PFSK-1 (cell line): ENCODE measurements at regions not wholly inside any gene's neighbourhood (a gene's known extent, or its start where the extent isn't known, plus 50 kb on each side); places are given as distances from the start of the nearest gene placed in this dataset.

ENCODE experiments used
- FOXP2 ChIP-seq: optimal IDR thresholded peaks from 2 replicates; pipeline ENCODE3; 2011; ENCODE audit warnings: borderline replicate concordance, control low read depth, inconsistent platforms; ENCODE audit not compliant: insufficient read depth; ENCODE audit errors: extremely low read length, extremely low read depth
- POLR2AphosphoS5 ChIP-seq: IDR thresholded peaks from 2 replicates; pipeline ENCODE4 v1.6.1; 2012; ENCODE audit warnings: low read depth, mild to moderate bottlenecking, control low read depth, low read length, moderate library complexity
- SIN3A ChIP-seq: IDR thresholded peaks from 2 replicates; pipeline ENCODE4 v1.6.1; 2012; ENCODE audit warnings: mild to moderate bottlenecking, low read length, moderate library complexity, borderline replicate concordance; ENCODE audit not compliant: insufficient read depth
- TAF1 ChIP-seq: IDR thresholded peaks from 2 replicates; pipeline ENCODE4 v1.6.1; 2012; ENCODE audit warnings: low read length, control low read depth, borderline replicate concordance; ENCODE audit not compliant: insufficient read depth
- TF ChIP-seq, protein P1 (sequence below), 2 experiments: IDR thresholded peaks; 2 replicates each; pipeline versions ENCODE4 v1.6.1 to v1.8.0; 2011 to 2012; ENCODE audit warnings: low read depth in 2 of 2, low read length in 2 of 2, control low read depth in 1 of 2, inconsistent platforms in 1 of 2, mild to moderate bottlenecking in 1 of 2, moderate library complexity in 1 of 2; ENCODE audit not compliant: insufficient read depth in 1 of 2

DNA sequence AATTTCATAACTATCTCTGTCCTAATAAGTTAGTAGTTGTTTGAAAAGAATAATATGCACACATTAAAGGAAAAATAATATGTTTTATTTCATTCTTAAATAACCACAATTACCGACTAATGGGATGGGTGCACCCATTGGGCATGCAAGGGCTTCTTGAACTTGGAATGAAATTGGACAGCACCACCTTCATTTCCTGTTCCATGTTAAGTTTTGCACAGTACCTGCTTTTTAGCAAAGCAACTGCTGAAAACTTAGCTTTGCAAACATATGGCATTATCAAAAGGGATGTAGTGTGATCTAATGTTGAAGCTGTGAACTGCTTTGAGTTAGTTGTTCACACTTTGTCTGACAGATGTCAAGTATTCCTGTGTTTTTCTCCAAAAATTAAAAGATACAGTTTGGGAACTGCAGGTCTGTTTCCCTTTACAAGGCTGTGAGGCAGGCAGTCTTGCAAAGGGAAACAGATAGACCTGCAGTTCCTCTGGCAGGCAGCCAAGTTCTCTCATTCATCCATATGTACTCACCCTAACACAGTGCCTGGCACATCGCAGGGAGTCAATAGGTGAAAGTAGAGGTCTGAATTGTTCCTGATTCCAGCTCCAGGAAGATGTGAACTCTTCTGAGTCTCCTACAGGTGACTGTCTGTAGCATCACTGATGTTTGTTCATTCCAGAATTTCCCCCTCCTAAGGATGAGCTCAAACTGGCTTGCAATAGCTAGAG is 64.3 kb upstream of the GOLGA8B start:
- TF ChIP-seq SIN3A (no peak), POLR2AphosphoS5 (no peak), TAF1 (no peak)
- TF ChIP-seq, protein P1, sequence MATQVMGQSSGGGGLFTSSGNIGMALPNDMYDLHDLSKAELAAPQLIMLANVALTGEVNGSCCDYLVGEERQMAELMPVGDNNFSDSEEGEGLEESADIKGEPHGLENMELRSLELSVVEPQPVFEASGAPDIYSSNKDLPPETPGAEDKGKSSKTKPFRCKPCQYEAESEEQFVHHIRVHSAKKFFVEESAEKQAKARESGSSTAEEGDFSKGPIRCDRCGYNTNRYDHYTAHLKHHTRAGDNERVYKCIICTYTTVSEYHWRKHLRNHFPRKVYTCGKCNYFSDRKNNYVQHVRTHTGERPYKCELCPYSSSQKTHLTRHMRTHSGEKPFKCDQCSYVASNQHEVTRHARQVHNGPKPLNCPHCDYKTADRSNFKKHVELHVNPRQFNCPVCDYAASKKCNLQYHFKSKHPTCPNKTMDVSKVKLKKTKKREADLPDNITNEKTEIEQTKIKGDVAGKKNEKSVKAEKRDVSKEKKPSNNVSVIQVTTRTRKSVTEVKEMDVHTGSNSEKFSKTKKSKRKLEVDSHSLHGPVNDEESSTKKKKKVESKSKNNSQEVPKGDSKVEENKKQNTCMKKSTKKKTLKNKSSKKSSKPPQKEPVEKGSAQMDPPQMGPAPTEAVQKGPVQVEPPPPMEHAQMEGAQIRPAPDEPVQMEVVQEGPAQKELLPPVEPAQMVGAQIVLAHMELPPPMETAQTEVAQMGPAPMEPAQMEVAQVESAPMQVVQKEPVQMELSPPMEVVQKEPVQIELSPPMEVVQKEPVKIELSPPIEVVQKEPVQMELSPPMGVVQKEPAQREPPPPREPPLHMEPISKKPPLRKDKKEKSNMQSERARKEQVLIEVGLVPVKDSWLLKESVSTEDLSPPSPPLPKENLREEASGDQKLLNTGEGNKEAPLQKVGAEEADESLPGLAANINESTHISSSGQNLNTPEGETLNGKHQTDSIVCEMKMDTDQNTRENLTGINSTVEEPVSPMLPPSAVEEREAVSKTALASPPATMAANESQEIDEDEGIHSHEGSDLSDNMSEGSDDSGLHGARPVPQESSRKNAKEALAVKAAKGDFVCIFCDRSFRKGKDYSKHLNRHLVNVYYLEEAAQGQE (IDR thresholded peaks at IDR 0.05; ENCODE audit: insufficient read depth in 1 of 2, low read depth in 2 of 2, low read length in 2 of 2) = peak in 1 of 2 experiments; percentile 55; a peak in 1 of 4 replicates

DNA sequence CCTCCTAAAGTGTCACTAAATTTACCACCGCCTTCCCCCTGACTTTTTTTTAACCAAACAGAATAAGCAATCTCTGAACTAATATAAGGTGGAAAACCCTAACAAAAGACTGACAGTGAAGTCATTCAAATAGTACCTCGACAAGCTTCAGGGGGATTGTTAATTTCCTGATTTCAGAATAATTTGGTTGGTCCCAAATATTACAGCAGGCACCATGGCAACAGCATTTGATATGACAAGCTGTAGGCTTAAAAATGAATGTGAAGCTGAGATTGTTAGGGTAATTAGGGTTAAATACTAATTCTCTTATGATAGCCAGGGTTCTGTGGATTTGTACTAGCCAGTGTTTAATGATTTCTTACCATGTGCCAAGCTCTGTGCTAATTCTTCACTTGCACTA is 63.5 kb upstream of the GOLGA8B start:
- TF ChIP-seq POLR2AphosphoS5 (no peak), TAF1 (no peak), FOXP2 (no peak), SIN3A (no peak)
- TF ChIP-seq, protein P1 (IDR thresholded peaks at IDR 0.05; ENCODE audit: insufficient read depth in 1 of 2, low read depth in 2 of 2, low read length in 2 of 2) = no peak

DNA sequence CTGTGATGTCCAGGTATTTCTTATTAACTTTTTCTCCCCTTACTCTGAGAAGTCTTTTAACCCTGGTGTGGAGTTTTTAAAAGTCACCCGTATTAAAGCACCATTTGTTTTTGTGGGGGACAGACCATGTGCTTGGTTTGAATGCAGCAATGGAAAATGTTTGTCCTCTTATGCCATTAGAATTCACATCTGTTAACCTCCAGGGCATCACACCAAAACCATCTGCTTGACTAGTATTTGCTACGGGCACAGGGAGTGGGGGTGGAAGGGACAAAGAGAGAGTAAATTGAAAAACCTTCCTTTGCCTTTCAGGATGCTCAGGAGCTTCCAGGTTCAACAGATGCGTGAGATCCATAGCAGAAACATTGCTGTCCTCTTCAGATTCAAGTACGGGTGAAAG is 61.4 kb upstream of the GOLGA8B start:
- TF ChIP-seq, protein P1 (IDR thresholded peaks at IDR 0.05; ENCODE audit: insufficient read depth in 1 of 2, low read depth in 2 of 2, low read length in 2 of 2) = no peak
- TF ChIP-seq TAF1 (no peak), POLR2AphosphoS5 (no peak), SIN3A (no peak), FOXP2 (no peak)

DNA sequence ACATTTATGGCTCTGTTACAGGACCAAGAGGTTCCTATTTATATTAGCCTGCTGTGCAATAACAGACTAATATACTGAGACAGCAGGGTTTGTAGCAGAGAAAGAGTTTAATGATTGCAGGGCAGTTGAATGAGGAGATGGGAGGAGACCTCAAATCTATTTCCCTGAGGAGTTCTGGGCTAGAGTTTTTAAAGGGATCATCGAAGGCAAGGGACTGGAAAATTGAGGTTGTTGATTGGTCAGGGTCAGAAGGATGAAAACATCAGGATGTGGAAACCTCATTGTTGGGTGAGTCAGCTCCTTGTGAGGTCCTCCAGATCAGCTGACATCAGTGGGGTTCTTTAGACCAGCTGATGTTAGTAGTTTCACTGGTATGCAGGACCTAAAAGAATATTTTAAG is 60.6 kb upstream of the GOLGA8B start:
- TF ChIP-seq, protein P1 (IDR thresholded peaks at IDR 0.05; ENCODE audit: insufficient read depth in 1 of 2, low read depth in 2 of 2, low read length in 2 of 2) = no peak

DNA sequence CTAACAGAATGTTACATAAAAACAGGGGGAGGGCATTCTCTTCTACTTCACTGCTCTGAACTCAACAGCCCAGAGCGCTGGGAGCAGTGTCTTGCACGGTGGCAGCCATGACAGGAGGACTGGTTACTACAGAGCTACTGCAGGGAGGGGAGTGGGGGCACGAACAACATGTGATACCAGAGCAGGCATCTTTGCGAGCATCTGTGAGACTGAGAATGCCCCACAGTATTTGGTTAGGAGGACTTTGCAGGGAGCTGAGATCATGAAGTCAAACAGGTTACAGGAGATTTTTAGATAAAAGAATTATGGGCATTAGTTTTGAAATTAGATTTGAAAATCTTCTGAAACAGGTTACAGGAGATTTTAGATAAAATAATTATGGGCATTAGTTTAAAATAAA is 58.8 kb upstream of the GOLGA8B start:
- no peak for TF ChIP-seq POLR2AphosphoS5
- TF ChIP-seq TAF1 = no peak
- TF ChIP-seq SIN3A = no peak
- no peak for TF ChIP-seq FOXP2
- TF ChIP-seq, protein P1 (IDR thresholded peaks at IDR 0.05; ENCODE audit: insufficient read depth in 1 of 2, low read depth in 2 of 2, low read length in 2 of 2) = no peak
